ENCODE measurements at regions not wholly inside any gene's neighbourhood (a gene's known extent, or its start where the extent isn't known, plus 50 kb on each side); places are given as distances from the start of the nearest gene placed in this dataset.

DNA sequence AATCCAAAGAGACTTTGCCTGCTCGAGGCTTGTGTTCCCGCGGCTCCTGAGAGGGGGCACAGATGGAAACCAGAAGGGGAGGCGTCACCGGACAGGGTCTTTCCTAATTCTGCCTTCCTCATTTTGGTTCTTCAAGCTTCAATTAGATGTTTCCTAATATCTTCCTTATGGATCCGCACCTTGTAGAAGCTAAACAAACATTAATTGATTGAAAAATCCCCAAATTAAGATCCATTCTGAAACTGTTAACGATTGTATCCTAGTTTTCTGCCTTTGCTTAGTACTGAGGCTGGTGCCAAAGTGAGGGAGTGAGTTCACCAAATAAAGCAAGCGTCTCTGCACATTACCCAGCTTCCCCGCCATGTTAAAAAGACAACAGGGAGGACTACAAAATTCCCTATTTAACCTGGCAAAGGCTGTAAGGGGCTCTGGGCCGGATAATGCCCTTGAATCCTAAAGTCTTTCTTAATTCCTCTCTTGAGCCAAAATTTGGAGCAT, 123.2 kb downstream of the GPX5 start:
- Histone ChIP-seq H3K4me2 (ENCODE audit: low read depth, low read length, poor library complexity, severe bottlenecking) (peak overlapping the region; percentile 91), H3K79me2 (ENCODE audit: insufficient read depth, low read length) (no peaks in the 10 kb centered on the region), H3K9me2 (replicated peaks; ENCODE audit: low read depth, low read length) (no peaks in the 10 kb centered on the region), H3K4me3 (ENCODE audit: low read length, poor library complexity, severe bottlenecking) (peak overlapping the region; percentile 82), H2AFZ (ENCODE audit: low read length) (peak overlapping the region; percentile 97), H3K9ac (ENCODE audit: low read depth, low read length, poor library complexity, severe bottlenecking) (peak overlapping the region; percentile 73), H3K4me1 (ENCODE audit: insufficient read depth, low read length, poor library complexity, severe bottlenecking) (no peaks in the 10 kb centered on the region), H4K20me1 (ENCODE audit: insufficient read depth, low read length, poor library complexity, severe bottlenecking) (no peaks in the 10 kb centered on the region), H3K36me3 (ENCODE audit: insufficient read depth, low read length) (no peaks in the 10 kb centered on the region), H3F3A (ENCODE audit: low read depth) (no peaks in the 10 kb centered on the region), H3K27me3 (ENCODE audit: insufficient read depth, low read length, poor library complexity, severe bottlenecking) (no peaks in the 10 kb centered on the region), H3K9me3 (ENCODE audit: insufficient read depth, low read depth, low read length) (no peaks in the 10 kb centered on the region)
- TF ChIP-seq, protein P1, sequence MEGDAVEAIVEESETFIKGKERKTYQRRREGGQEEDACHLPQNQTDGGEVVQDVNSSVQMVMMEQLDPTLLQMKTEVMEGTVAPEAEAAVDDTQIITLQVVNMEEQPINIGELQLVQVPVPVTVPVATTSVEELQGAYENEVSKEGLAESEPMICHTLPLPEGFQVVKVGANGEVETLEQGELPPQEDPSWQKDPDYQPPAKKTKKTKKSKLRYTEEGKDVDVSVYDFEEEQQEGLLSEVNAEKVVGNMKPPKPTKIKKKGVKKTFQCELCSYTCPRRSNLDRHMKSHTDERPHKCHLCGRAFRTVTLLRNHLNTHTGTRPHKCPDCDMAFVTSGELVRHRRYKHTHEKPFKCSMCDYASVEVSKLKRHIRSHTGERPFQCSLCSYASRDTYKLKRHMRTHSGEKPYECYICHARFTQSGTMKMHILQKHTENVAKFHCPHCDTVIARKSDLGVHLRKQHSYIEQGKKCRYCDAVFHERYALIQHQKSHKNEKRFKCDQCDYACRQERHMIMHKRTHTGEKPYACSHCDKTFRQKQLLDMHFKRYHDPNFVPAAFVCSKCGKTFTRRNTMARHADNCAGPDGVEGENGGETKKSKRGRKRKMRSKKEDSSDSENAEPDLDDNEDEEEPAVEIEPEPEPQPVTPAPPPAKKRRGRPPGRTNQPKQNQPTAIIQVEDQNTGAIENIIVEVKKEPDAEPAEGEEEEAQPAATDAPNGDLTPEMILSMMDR (conservative IDR thresholded peaks at IDR 0.05; ENCODE audit: low read length): no peak
- TF ChIP-seq EZH2phosphoT487 (IDR thresholded peaks at IDR 0.05; ENCODE audit: borderline replicate concordance): no peak

DNA sequence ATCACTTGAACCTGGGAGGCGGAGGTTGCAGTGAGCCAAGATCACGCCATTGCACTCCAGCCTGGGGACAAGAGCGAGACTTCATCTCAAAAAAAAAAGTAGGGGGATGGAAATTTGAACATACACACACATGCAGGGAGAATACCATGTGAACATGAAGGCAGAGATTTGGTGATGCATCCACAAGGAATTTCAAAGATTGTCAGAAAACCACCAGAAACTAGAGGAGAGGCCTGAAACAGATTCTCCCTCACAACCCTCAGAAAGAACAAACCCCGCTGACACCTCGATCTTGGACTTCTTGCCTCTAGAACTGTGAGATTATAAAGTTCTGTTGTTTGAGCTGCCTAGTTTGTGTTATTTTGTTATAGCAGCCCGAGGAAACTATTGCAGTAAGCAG, 125.5 kb downstream of the GPX5 start:
- Histone ChIP-seq H4K20me1 (ENCODE audit: insufficient read depth, low read length, poor library complexity, severe bottlenecking) (no peaks in the 10 kb centered on the region), H3K4me1 (ENCODE audit: insufficient read depth, low read length, poor library complexity, severe bottlenecking) (no peaks in the 10 kb centered on the region), H3K36me3 (ENCODE audit: insufficient read depth, low read length) (no peaks in the 10 kb centered on the region), H3K9me2 (replicated peaks; ENCODE audit: low read depth, low read length) (no peaks in the 10 kb centered on the region), H3K9ac (ENCODE audit: low read depth, low read length, poor library complexity, severe bottlenecking) (no peak overlapping the region), H3K4me2 (ENCODE audit: low read depth, low read length, poor library complexity, severe bottlenecking) (no peak overlapping the region), H3K27me3 (ENCODE audit: insufficient read depth, low read length, poor library complexity, severe bottlenecking) (no peaks in the 10 kb centered on the region), H3K9me3 (ENCODE audit: insufficient read depth, low read depth, low read length) (no peaks in the 10 kb centered on the region), H2AFZ (ENCODE audit: low read length) (no peak overlapping the region), H3K4me3 (ENCODE audit: low read length, poor library complexity, severe bottlenecking) (no peak overlapping the region), H3F3A (ENCODE audit: low read depth) (no peaks in the 10 kb centered on the region), H3K79me2 (ENCODE audit: insufficient read depth, low read length) (no peaks in the 10 kb centered on the region)
- no peak for TF ChIP-seq EZH2phosphoT487 (IDR thresholded peaks at IDR 0.05; ENCODE audit: borderline replicate concordance)
- TF ChIP-seq, protein P1 (conservative IDR thresholded peaks at IDR 0.05; ENCODE audit: low read length): no peak

DNA sequence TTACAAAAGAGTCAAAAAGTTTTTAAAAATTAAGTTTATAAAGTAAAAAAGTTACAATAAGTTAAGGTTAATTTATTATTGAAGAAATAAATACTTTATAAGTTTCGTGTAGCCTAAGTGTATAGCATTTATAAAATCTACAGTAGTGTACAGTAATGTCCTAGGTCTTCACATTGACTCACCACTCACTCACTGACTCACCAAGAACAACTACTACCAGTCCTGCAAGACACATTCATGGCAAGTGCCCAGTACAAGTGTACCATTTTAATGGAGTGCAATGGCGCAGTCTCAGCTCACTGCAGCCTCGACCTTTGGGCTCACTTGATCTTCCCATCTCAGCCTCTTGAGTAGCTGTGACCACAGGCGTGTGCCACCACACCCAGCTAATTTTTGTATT, 128.2 kb downstream of the GPX5 start:
- no peak for TF ChIP-seq EZH2phosphoT487 (IDR thresholded peaks at IDR 0.05; ENCODE audit: borderline replicate concordance)
- TF ChIP-seq, protein P1 (conservative IDR thresholded peaks at IDR 0.05; ENCODE audit: low read length): no peak
- Histone ChIP-seq H4K20me1 (ENCODE audit: insufficient read depth, low read length, poor library complexity, severe bottlenecking) (no peaks in the 10 kb centered on the region), H3K4me1 (ENCODE audit: insufficient read depth, low read length, poor library complexity, severe bottlenecking) (peaks cover 14% of the 10 kb centered on the region), H3K9ac (ENCODE audit: low read depth, low read length, poor library complexity, severe bottlenecking) (no peak overlapping the region), H3K27me3 (ENCODE audit: insufficient read depth, low read length, poor library complexity, severe bottlenecking) (no peaks in the 10 kb centered on the region), H3F3A (ENCODE audit: low read depth) (no peaks in the 10 kb centered on the region), H2AFZ (ENCODE audit: low read length) (no peak overlapping the region), H3K79me2 (ENCODE audit: insufficient read depth, low read length) (no peaks in the 10 kb centered on the region), H3K4me2 (ENCODE audit: low read depth, low read length, poor library complexity, severe bottlenecking) (no peak overlapping the region), H3K36me3 (ENCODE audit: insufficient read depth, low read length) (no peaks in the 10 kb centered on the region), H3K4me3 (ENCODE audit: low read length, poor library complexity, severe bottlenecking) (no peak overlapping the region), H3K9me3 (ENCODE audit: insufficient read depth, low read depth, low read length) (no peaks in the 10 kb centered on the region), H3K9me2 (replicated peaks; ENCODE audit: low read depth, low read length) (no peaks in the 10 kb centered on the region)
